SK-N-SH treated with all-trans-retinoic acid at 6 μM for 48 hours (cell line): ENCODE measurements at regions not wholly inside any gene's neighbourhood (a gene's known extent, or its start where the extent isn't known, plus 50 kb on each side); places are given as distances from the start of the nearest gene placed in this dataset.

Source experiments
- ZC3H10 ChIP-seq: fragments of 250-450 bp; sonication (Bioruptor Pico); IDR thresholded peaks from 2 replicates; pipeline ENCODE4 v1.5.1; 2021; ENCODE audit warnings: mild to moderate bottlenecking, moderate library complexity
- ZNF70 ChIP-seq: fragments of 450-650 bp; formaldehyde crosslinking; IDR thresholded peaks from 2 replicates; pipeline ENCODE4 v1.5.0; 2020; ENCODE audit warnings: mild to moderate bottlenecking, moderate library complexity

- no peak for TF ChIP-seq ZNF70
- TF ChIP-seq ZC3H10: no peak
These were observed 229.8 kb upstream of the SASH1 start for GRCh38 chr6:148112851-148113319.
